NCI-H2171 treated with DMSO at 0.1 percent for 48 hours (cell line): ENCODE measurements at regions not wholly inside any gene's neighbourhood (a gene's known extent, or its start where the extent isn't known, plus 50 kb on each side); places are given as distances from the start of the nearest gene placed in this dataset.
"Not testable (repeated sequence)": the region's sequence is repeated elsewhere in the genome, so short reads cannot be mapped to it uniquely, and the experiment has no call there.

ENCODE experiments used
- DNase-seq: peaks from one replicate; lab custom pipeline; 2025; lab: John Stamatoyannopoulos, UW

DNA sequence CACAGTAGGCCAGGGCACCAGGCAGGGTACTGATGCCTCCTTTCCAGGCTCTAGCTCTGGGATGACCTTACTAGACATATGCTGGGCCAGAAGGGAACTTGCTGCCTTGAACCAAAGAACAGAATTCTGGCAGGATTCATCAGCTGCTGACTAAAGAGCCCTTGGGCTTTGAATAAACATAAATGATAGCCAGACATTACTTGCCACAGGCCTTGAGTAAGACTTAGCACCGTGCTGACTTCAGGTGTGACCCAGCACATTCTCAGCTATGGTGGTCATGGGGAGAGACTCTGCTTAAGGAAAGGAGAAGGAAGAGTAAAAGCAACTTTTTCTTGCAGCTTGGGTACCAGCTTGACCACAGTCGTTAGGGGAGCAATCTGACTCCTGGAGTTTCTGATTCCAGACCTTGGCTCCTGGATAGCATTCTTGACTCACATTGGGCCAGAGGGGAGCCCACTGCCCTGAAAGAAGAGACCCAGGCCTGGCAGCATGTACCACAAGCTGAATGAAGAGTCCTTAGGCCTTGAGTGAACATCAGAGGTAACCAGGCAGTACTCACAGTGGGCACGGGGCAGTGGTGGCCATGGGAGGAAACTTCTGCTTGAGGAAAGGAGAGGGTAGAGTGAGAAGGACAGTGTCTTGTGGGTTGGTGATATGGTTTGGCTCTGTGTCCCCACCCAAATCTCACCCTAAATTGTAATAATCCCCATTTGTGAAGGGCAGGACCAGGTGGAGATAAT, 926.1 kb upstream of the SORCS1 start:
- DNase-seq: no peak

DNA sequence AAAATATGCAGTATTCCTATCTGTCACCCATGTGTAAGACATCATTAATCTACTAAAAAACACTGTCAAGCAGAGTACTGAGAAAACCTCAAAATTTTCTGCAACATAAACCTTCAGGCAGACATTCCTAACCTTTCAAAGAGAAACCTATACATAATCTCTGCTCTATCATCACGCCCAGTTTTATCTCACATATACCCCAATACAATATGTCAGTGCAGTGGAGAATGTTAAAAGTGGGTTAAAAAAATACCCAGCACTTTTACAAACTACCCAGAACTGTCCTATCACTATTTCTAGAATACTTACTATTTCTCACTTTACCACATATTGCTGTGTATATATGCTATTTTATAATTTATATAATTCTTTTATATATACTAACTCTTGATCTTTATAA, 922.0 kb upstream of the SORCS1 start:
- DNase-seq: no peak

DNA sequence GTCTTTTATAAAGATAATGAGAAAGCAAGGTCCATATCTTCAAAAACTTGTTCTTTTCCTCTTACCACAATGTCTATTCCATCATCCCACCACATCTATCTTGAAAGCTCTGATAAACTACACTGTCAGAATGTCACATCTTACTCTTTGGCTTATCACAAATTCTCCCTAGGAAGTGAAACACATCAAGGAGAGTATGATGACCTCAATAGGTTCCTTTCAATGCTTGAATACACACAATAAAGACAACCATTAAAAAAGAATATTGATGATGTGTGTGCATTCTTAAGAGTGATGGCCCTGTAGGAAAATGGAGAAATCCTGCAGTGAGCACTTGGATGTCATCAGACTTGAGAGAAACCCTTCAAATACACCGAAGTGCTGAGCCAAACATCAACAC, 918.1 kb upstream of the SORCS1 start:
- no peak for DNase-seq

DNA sequence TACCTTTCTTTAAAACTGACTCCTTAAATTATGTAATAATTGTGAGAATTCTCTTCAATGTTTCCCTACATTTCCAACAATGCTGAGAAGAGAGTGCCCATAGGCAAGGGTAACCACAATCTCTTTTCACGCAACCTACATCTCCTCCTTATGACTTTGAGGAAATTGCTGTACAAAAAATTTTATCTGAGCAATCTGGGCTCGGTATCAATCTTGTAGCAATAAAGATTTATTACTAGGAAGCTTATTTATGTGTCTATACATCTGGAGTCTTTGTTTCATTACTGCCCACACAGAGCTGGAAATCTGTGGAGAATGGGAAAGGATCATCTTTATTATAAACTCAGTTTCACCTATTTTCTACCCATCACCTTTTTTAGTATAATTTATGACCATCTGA, 913.8 kb upstream of the SORCS1 start:
- no peak for DNase-seq

DNA sequence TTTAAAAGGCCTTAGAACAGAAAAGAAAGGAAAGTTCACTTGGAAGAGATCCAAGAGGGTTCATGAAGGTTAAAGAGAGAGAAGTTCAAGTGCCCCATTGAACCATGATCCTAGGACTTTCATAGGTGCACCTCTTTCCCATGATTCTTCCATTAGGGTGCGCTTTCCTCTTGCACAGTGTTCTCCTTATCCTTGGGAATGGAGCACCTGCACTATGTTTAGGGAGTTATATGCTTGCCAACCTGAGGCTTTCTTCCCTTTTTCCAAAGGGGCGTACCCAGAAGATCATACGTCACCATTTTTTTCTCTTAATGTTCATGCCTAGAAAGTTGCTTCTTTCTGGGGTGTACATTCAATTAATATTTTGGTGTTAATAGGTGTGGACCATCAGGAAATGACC, 908.0 kb upstream of the SORCS1 start:
- no peak for DNase-seq

DNA sequence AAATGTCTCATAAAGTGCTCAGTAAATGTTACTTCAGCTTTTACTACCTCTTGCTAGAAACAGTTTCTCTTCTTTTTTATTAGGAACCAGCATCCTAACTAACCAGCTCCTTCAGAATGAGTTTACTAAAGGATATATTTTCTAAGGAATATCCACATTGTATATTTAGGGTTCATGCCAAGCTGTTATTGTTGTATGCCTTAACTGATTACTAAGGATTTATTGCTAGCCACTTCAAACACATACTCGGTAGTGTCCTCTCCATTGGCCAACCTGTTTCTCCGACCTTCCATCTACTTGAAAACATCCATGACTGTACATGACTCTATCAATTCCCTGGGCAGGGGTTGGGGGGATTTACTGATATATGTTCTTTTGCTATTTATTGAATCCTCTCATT, 906.3 kb upstream of the SORCS1 start:
- no peak for DNase-seq

DNA sequence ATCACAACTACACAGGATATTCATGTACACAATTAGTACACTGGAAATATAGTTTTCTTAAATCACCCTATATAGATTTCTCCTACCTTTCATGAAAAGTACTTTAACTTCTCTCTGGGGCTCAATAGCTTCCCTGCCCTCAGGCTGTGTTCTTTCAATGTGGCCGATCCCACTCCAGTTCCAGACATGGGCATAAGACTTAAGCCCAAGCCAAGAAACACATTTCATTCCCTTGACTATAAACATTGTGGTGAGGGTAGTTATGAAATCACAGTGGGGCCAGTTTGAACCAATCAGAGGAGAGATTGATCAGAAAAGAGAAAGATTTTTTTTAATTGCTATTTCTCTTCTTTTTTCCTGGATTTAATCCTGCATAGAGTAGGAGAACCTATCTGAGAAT, 904.6 kb upstream of the SORCS1 start:
- DNase-seq: no peak

DNA sequence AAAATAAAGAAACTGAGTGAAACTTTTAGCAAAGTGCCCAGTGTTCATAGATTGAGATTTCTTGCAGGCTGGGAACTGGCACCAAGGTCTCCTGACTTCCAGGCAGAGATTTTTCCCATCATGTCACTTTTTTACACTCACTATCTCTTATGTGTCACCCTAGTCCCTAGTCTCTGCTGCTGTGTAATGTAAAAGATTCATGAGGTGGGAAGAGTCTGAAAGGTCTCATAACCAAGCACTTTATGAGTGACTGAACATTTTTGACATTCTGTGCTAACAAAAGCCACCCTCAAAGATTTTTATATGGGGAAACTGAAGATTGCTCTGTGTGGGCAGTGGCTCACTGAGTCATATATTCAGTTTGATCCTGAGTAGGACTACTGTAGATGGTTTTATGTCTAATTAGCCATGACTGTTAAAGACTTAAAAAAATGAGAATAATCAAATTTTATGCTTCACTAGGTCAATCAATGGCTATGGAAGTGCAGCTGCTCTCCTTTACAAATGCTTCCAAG, 900.3 kb upstream of the SORCS1 start:
- DNase-seq: no peak

DNA sequence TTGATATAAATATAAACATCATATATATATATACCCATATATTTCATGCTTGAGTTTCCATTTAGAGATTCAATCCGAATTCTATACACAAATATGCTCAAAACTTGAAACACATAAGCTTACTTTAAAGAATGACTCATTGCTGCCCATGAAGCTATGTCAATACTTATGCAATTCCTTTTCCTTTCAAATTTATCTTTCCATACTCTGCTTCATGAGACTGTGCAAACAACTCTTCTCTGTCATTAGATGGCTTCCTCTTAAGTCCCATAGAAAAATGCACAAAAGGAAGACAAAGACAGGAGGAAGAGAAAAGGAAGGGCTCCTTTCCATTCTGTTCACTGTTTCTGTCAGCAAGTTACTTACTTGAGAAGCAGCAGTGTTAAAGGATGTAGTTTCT, 895.7 kb upstream of the SORCS1 start:
- DNase-seq: no peak

DNA sequence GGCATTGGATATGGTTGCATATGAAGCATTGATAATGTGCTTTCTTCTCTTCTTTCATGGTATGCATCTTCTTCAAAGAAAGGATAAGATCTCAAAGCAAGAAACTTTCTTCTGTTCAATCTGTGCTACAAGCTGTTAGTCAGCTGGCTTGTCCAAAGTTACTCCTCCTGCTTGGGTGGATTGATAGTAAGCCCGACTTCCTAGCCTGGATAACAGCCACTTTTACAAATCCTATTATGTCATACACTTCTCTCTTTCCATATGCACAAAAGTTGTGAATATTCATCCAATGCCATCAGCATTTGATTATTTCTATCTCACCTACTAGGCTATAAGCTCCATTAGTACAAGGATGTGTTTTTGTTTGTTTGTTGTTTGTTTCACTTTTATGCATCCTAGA, 891.0 kb upstream of the SORCS1 start:
- no peak for DNase-seq

DNA sequence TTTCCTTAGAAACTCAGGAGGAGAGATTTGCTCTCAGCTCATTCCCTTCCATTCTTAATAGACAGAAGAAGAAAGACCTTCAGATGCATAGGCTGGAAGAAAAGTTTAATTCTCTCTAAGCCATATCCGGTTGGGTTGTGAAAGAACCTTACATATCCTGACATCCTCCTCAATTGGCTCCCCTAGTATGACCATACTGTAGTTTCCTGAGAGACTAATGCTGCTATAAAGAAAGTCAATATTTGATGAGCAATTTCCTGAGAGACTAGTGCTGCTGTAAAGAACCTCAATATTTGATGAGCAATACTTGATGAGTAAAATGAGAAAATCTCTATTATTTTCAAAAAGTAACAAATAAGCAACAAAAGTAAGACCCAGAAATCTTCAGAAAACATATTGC, 888.5 kb upstream of the SORCS1 start:
- DNase-seq: no peak

DNA sequence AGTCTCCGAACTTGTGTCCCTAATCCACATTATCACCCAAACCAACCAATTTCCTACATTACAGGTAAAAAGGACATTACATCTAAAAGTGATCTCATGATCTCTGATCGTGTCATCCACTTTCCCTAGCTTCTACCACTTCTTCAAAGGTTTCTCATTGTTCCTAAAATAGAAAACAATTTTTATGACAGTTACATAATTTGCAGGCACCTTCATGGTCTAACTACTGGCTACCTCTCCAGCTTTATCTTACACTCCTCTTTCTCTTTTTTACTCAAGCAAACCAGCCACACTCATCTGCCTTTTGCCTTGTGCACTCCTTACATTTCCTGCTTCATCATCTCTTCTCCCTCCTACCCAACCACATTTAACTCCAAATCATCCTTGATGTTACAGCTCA, 886.7 kb upstream of the SORCS1 start:
- no peak for DNase-seq

DNA sequence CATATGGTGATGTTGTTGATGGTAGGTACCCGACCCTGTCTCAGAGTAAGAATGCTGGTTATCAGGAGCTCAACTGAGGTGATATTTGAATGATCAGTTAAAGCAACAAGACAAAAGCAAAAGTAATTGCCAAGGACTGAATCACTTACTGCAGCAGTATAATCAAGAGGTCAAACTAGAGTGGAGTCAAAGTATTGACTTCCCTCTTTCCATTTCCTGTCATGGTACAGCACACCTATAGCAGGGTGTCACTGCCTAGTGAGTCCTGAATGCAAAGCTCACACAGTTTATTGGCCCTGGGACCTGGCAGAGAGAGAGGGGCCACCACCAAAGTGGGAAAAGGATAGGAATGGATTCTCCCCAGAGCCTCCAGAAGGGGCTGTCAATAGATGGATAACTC, 886.1 kb upstream of the SORCS1 start:
- no peak for DNase-seq

DNA sequence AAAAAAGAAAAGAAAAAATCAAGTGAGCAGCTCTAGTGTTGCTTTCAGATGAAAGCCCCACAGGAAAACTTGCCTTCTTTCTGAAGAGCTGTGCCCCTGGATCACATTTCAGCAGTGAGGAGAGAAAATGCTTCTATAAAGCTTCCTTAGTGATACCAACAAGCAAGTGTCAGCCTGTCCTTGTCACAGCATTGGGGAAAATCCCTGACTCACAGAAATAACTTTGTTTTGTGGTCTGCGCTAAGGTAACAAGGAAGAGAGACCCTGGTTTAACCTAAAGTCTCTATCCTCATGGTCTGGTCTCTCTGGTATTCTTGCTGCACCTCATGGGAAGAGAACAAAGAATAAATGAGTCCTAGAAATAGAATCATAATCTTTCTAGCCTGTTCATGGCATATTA, 885.2 kb upstream of the SORCS1 start:
- DNase-seq: no peak

DNA sequence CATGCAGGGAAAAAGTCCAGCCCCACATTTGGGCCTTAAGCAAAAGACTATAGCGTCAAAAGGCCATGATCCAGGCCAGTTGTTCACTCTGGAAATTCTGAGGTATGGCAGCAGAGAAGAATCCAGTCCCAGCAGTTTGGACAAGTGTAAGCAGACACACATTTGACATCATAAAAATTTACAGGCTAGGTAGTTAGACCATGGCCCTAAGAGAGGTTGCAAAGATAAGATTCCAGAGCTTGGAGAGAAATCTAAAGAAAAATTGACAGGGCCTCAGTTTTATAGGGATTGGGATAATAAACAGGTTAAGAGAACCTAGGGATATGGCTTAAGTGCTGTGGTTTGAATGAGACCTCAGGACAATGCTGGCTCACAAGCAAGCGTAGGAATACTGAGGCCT, 884.4 kb upstream of the SORCS1 start:
- no peak for DNase-seq

DNA sequence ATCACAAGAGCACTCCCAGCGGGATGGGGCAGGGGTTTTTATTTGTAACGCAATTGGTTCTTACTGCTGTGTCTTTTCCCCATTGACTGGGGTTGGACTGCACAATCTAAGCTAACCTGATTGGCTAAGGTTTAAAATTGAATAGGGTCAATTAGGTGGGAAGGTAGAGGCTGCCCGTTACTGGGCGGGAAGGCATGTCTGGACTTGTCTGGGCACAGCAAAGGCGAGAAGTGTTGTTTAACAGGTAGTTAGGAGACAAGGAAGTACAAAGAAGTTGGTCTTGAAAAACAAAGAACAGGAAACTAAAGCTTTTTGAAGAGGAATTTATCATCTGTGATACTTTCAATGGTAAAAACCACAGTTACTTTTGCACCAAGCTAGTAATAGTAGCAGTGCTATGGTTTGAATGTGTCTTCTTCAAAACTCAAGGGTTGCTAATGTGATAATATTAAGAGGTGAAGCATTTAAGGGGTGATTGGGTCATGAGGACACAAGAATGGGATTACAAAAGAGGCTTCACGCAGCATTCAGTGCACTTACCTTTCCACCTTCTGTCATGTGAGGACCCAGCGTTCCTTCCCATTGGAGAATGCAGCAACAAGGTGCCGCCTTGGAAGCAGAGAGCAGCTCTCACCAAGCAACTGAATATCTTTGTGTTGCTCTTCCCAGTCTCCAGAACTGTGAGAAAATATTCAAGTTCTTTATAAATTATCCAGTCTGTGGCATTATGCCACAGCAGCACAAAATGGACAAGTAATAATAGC, 875.5 kb upstream of the SORCS1 start:
- DNase-seq: no peak

DNA sequence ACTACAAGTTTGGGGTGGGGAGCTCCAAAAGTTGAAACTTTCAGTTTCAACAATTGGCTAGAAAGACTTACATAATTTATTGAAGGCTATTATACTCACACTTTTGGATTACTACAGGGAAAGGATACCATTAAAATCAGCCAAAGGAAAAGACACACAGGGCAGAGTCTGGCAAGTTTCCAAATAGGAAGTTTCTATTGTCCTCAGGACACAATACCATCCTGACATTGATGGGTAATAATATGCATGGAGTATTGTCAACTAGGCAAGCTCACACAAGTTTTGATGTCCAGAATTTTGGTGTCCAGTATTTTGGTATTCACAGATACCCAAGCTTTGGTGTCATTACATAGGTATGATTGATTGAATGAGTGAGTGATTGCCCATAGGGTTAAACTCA, 872.6 kb upstream of the SORCS1 start:
- no peak for DNase-seq

DNA sequence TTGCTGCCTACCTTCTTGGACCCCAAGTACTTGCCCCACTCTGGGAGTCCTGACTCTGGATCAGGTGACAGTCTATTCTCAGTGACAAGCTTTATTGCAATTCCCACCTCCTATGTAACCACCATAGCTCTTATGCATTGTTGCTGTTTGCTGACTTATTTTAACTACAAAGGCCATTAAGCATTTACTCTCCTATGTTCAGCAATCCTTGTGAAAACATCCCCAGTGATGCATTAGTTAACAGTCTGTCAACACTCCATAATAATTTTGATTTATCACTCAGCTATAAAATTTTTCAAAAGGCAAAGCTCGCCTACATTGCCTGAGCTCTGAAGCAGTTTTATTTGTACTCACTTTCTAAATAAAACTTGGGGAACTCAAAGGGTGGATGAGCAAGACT, 871.8 kb upstream of the SORCS1 start:
- DNase-seq: no peak

DNA sequence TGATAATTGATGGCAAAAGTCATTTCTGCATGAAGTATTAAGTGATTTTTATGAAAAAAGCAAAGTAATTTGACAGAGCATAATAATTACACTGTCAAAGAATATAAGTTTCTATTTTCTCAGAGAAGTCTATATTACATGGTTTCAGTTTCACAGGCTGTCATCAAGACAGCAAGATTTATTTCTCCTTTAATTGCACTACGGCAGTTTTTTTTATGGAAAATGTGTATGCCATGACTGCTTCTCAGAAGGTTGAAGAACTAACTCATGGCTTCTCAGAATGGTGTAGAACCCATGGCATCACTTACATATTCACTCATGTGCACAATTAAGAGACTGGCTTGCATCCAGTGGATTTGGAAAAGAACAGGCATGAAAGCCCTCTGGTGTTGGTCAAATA, 870.3 kb upstream of the SORCS1 start:
- no peak for DNase-seq

DNA sequence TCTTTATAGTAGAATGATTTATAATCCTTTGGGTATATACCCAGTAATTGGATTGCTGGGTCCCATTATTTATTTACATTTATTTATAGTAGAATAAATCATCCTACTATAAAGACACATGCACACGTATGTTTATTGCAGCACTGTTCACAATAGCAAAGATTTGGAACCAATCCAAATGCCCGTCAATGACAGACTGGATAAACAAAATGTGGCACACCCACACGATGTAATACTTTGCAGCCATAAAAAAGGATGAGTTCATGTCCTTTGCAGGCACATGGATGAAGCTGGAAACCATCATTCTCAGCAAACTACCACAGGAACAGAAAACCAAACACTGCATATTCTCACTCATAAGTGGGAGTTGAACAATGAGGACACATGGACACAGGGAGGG, 869.0 kb upstream of the SORCS1 start:
- DNase-seq: not testable (repeated sequence)

DNA sequence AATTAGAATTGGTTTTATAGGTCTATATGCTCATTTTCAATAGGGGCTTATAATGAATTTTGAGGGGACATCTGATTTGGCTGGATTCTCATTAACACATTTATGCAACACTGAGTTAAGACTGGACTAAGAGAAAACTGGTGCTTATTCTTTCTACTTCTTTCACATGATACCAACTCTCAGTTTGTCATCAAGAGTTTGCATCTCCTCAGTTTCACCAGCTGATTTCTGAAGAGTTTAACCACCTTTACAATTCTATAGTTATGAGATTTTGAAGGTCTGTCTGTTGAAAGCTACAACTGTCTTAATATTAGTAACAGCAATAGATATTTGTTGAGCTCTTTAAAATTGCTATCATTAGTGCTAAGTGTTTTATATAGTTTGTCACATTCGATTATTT, 867.0 kb upstream of the SORCS1 start:
- no peak for DNase-seq

DNA sequence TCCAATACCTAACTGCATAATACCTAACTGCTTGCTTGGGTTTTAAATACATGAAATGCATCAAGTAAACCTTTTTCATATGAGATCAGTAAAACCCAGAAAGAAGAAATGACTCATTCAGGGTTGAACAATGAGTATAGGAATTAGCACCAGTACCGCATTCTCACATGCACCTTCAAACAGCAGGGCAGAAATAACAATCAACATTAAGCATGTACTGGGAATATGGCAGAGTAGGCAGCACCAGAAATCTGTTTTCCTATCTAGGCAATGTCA, 850.3 kb upstream of the SORCS1 start:
- DNase-seq: no peak

DNA sequence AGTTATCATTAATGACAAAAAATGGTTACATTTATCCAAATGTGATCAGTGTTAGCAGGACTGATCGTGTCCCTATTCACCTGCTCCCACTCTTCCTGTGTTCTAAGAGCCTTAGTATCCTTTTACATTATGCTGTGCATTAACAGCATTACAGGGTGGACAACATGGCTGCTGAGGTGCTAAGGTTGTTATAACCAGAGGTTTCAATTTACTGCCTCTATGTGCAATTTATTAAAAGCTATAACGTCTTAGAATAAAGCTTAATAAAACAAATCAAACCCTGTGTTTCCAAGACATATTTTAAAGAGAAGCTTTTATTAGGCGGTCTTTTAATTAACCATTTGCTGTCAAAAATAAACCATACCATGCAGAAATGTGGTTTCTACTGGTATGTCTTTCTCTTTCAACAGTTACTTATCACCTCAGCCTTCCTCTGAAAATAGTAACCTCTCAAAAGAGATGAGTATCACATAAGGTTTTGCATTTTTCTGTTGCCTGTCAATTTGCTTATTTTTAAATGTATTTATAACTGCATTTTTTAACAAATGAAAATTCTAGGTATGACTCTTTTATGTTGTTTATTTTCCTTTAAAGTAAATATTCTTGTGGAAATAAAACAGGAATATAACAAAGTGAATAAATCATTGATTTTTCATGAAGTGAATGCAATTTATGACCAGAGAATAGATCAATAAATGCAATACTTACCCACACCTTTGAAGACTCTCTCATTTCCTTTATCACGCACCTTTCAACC, 849.8 kb upstream of the SORCS1 start:
- DNase-seq: no peak
